A673 (cell line): ENCODE measurements at regions not wholly inside any gene's neighbourhood (a gene's known extent, or its start where the extent isn't known, plus 50 kb on each side); places are given as distances from the start of the nearest gene placed in this dataset.

Experiments
- BruUV-seq: library from RNA; stranded (reverse); fragments of 400-500 nt; replicated peaks from 2 replicates; lab custom pipeline; 2021; lab: Mats Ljungman, UMichigan
- CTCF ChIA-PET: fragments of 300-600 bp; sonication (Branson Sonifier 250); formaldehyde crosslinking; loops from one replicate; lab custom pipeline; 2022; ENCODE audit warnings: antibody characterized with exemption; lab: Charles Lee
- POLR2A ChIA-PET: fragments of 300-600 bp; sonication (Branson Sonifier 250); formaldehyde crosslinking; loops from one replicate; lab custom pipeline; 2022; ENCODE audit warnings: antibody characterized with exemption; ENCODE audit not compliant: low non-redundant PET; lab: Charles Lee
- DNase-seq: peaks from one replicate; pipeline ENCODE4 v3.0.0-alpha.2; 2015; ENCODE audit warnings: low spot score
- H3K27ac ChIP-seq: fragments of 200-600 bp; sonication (generic); 2 replicates; pipeline ENCODE4 v1.5.1; 2016; ENCODE audit warnings: mixed run types, low read depth, mild to moderate bottlenecking, mixed read lengths, antibody characterized with exemption, low read length; ENCODE audit not compliant: poor library complexity, severe bottlenecking
- H3K27me3 ChIP-seq: fragments of 200-600 bp; sonication (generic); replicated peaks from 2 replicates; pipeline ENCODE4 v1.6.1; 2017; ENCODE audit warnings: mixed run types, low read depth, mild to moderate bottlenecking, mixed read lengths, antibody characterized with exemption, low read length; ENCODE audit not compliant: insufficient read depth, poor library complexity
- H3K36me3 ChIP-seq: fragments of 200-600 bp; sonication (generic); 2 replicates; pipeline ENCODE4 v1.6.1; 2016; ENCODE audit warnings: mixed run types, mild to moderate bottlenecking, mixed read lengths, antibody characterized with exemption, low read length; ENCODE audit not compliant: insufficient read depth, poor library complexity, severe bottlenecking
- H3K4me1 ChIP-seq: fragments of 200-600 bp; sonication (generic); 2 replicates; pipeline ENCODE4 v1.6.1; 2017; ENCODE audit warnings: mixed run types, mild to moderate bottlenecking, mixed read lengths, antibody characterized with exemption, low read length; ENCODE audit not compliant: insufficient read depth, poor library complexity, severe bottlenecking
- H3K4me3 ChIP-seq: fragments of 200-600 bp; sonication (generic); 2 replicates; pipeline ENCODE4 v1.5.1; 2016; ENCODE audit warnings: low read depth, mixed run types, mild to moderate bottlenecking, mixed read lengths, low read length; ENCODE audit not compliant: poor library complexity, severe bottlenecking
- H3K9me3 ChIP-seq: fragments of 200-600 bp; sonication (generic); 2 replicates; pipeline ENCODE4 v1.6.1; 2016; ENCODE audit warnings: mixed run types, low read depth, mild to moderate bottlenecking, mixed read lengths, antibody characterized with exemption, low read length; ENCODE audit not compliant: poor library complexity, severe bottlenecking
- EZH2 ChIP-seq: fragments of 200-600 bp; sonication (generic); IDR thresholded peaks from 2 replicates; pipeline ENCODE4 v1.6.1; 2017; ENCODE audit warnings: borderline replicate concordance, low read depth, mild to moderate bottlenecking, mixed read lengths, antibody characterized with exemption, low read length; ENCODE audit not compliant: poor library complexity, severe bottlenecking
- intact Hi-C: fragments of 100-400 bp; cut with micrococcal nuclease; formaldehyde crosslinking; loops from one replicate; pipeline ENCODE4 v1.10.0; 2022; ENCODE audit not compliant: unreplicated experiment
- TF ChIP-seq, protein P1 (sequence below): fragments of 300-800, 200-600 bp; sonication (generic); conservative IDR thresholded peaks from 2 replicates; pipeline ENCODE4 v1.5.1; 2017; ENCODE audit warnings: low read depth, mild to moderate bottlenecking, antibody characterized with exemption, low read length, moderate library complexity, mixed read lengths

DNA sequence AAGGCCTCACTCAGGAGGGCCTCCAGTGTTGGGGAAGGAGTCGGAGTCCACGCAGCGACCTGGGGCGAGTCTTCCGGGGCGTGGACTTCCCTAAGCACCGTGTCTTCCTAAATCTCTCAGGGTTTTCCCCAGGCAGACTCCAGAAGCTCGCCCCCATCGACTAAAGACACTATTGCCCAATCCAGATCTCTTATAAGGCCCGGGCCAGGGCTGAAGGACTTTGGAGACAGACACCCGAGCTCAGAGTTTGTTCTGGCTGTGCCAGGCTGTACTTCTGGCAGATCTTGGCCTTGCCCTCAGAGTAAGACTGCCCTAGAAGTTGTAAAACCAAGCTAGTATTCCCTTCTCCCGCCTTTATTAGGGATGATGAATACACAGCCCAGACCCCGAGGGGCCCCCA is 191.4 kb downstream of the BUD13 start:
- BruUV-seq: no TSS peak
- TF ChIP-seq EZH2: peak; percentile 1
- TF ChIP-seq, protein P1, sequence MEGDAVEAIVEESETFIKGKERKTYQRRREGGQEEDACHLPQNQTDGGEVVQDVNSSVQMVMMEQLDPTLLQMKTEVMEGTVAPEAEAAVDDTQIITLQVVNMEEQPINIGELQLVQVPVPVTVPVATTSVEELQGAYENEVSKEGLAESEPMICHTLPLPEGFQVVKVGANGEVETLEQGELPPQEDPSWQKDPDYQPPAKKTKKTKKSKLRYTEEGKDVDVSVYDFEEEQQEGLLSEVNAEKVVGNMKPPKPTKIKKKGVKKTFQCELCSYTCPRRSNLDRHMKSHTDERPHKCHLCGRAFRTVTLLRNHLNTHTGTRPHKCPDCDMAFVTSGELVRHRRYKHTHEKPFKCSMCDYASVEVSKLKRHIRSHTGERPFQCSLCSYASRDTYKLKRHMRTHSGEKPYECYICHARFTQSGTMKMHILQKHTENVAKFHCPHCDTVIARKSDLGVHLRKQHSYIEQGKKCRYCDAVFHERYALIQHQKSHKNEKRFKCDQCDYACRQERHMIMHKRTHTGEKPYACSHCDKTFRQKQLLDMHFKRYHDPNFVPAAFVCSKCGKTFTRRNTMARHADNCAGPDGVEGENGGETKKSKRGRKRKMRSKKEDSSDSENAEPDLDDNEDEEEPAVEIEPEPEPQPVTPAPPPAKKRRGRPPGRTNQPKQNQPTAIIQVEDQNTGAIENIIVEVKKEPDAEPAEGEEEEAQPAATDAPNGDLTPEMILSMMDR: no peak
- Histone ChIP-seq H3K27ac (no peak overlapping the region), H3K4me1 (no peaks in the 10 kb centered on the region), H3K27me3 (peaks cover 100% of the 10 kb centered on the region), H3K36me3 (no peaks in the 10 kb centered on the region), H3K4me3 (no peak overlapping the region), H3K9me3 (no peaks in the 10 kb centered on the region)
- CTCF ChIA-PET: no interaction called here
- no peak for DNase-seq
- intact Hi-C loops: no loop called here
- POLR2A ChIA-PET: no interaction called here

- Histone ChIP-seq H3K9me3 (no peaks in the 10 kb centered on the region), H3K4me1 (no peaks in the 10 kb centered on the region), H3K4me3 (no peak overlapping the region), H3K27ac (no peak overlapping the region), H3K36me3 (no peaks in the 10 kb centered on the region), H3K27me3 (peaks cover 95% of the 10 kb centered on the region)
- CTCF ChIA-PET: no interaction called here
- POLR2A ChIA-PET: interaction anchor here (0.7 kb wide), 1 partner anchor 27 kb away, joined by 7 read pairs; no protein-coding TSS in a partner anchor
- intact Hi-C loops: no loop called here
- TF ChIP-seq, protein P1: no peak
- peak; percentile 38 for TF ChIP-seq EZH2
- DNase-seq: peak; percentile 18
- no TSS peak for BruUV-seq
These were observed 192.0 kb downstream of the BUD13 start for GRCh38 chr11:116580799-116581198.

- peak; percentile 98 for TF ChIP-seq EZH2
- TF ChIP-seq, protein P1: no peak
- peaks cover 88% of the 10 kb centered on the region for H3K27me3 ChIP-seq
- no peaks in the 10 kb centered on the region for H3K4me1 ChIP-seq
- H3K9me3 ChIP-seq: no peaks in the 10 kb centered on the region
- no peak overlapping the region for H3K4me3 ChIP-seq
- ChIA-PET POLR2A (interaction anchor here (0.6 to 0.7 kb wide), 2 partner anchors 28 to 71 kb away, joined by 3 to 7 read pairs; no protein-coding TSS in a partner anchor), CTCF (interaction anchor here (0.5 kb wide), 1 partner anchor 116 kb away, joined by 13 read pairs; no protein-coding TSS in a partner anchor)
- no TSS peak for BruUV-seq
- no peaks in the 10 kb centered on the region for H3K36me3 ChIP-seq
- no peak for DNase-seq
- intact Hi-C loops: no loop called here
- no peak overlapping the region for H3K27ac ChIP-seq
These were observed 192.7 kb downstream of the BUD13 start for GRCh38 chr11:116579857-116580727.
